ENCODE measurements at regions not wholly inside any gene's neighbourhood (a gene's known extent, or its start where the extent isn't known, plus 50 kb on each side); places are given as distances from the start of the nearest gene placed in this dataset.
"Not testable (repeated sequence)": the region's sequence is repeated elsewhere in the genome, so short reads cannot be mapped to it uniquely, and the experiment has no call there.

GRCh38 chr16:87124405-87124804, 192.8 kb downstream of the C16orf95 start:
- not testable (repeated sequence) for DNase-seq

GRCh38 chr16:87125206-87126155, 191.7 kb downstream of the C16orf95 start:
- no peak for DNase-seq

GRCh38 chr16:87126403-87127025, 190.7 kb downstream of the C16orf95 start:
- no peak for DNase-seq

GRCh38 chr16:87127061-87127765, 190.0 kb downstream of the C16orf95 start:
- DNase-seq = no peak

GRCh38 chr16:87127766-87128147, 189.4 kb downstream of the C16orf95 start:
- DNase-seq = no peak

- DNase-seq = no peak
Observed at GRCh38 chr16:87129771-87130170, 187.4 kb downstream of the C16orf95 start.

GRCh38 chr16:87131061-87131995, 185.9 kb downstream of the C16orf95 start:
- DNase-seq = no peak

GRCh38 chr16:87131996-87132345, 185.2 kb downstream of the C16orf95 start:
- no peak for DNase-seq

- no peak for DNase-seq
Observed at GRCh38 chr16:87132361-87133014, 184.7 kb downstream of the C16orf95 start.

- no peak for DNase-seq
Observed at GRCh38 chr16:87133112-87133850, 183.9 kb downstream of the C16orf95 start.

GRCh38 chr16:87133966-87134627, 183.1 kb downstream of the C16orf95 start:
- DNase-seq = no peak

- DNase-seq = no peak
Observed at GRCh38 chr16:87134628-87134995, 182.6 kb downstream of the C16orf95 start.

- DNase-seq = no peak
Observed at GRCh38 chr16:87135246-87136030, 181.8 kb downstream of the C16orf95 start.

- DNase-seq = no peak
Observed at GRCh38 chr16:87138316-87138715, 178.9 kb downstream of the C16orf95 start.

- no peak for DNase-seq
Observed at GRCh38 chr16:87138738-87139267, 178.4 kb downstream of the C16orf95 start.

GRCh38 chr16:87140211-87141200, 176.7 kb downstream of the C16orf95 start:
- DNase-seq = no peak

GRCh38 chr16:87141402-87141801, 175.8 kb downstream of the C16orf95 start:
- no peak for DNase-seq

- no peak for DNase-seq
Observed at GRCh38 chr16:87143661-87144121, 173.5 kb downstream of the C16orf95 start.
